Esophagus muscularis mucosa (tissue), 4 donors: ENCODE measurements at regions not wholly inside any gene's neighbourhood (a gene's known extent, or its start where the extent isn't known, plus 50 kb on each side); places are given as distances from the start of the nearest gene placed in this dataset.

ENCODE experiments used
- DNase-seq: peaks from one replicate; pipeline ENCODE4 v3.0.0-alpha.2; 2017; ENCODE audit errors: extremely low spot score
- H3K27ac ChIP-seq, 4 donors: fragments of 200-600 bp; sonication (generic); replicated peaks in 1 of 4; 1 replicate in 3 of 4; 2 replicates in 1 of 4; pipeline ENCODE4 v1.5.1; 2016 to 2019; ENCODE audit warnings: mild to moderate bottlenecking in 1 of 4
- H3K27me3 ChIP-seq, 4 donors: fragments of 200-600 bp; sonication (generic); one replicate each; pipeline versions ENCODE4 v1.5.1 to v1.6.0; 2016 to 2019
- H3K36me3 ChIP-seq, 4 donors: fragments of 200-600 bp; sonication (generic); one replicate each; pipeline ENCODE4 v1.5.1; 2016 to 2019
- H3K4me1 ChIP-seq, 4 donors: fragments of 200-600 bp; sonication (generic); one replicate each; pipeline ENCODE4 v1.5.1; 2016 to 2019
- H3K4me3 ChIP-seq, 4 donors: fragments of 200-600 bp; sonication (generic); 1 replicate in 2 of 4; 2 replicates in 2 of 4; pipeline ENCODE4 v1.5.1; 2016 to 2019; ENCODE audit warnings: mild to moderate bottlenecking in 4 of 4, moderate library complexity in 1 of 4
- H3K9me3 ChIP-seq, 4 donors: fragments of 200-600 bp; sonication (generic); 1 replicate in 3 of 4; 2 replicates in 1 of 4; pipeline ENCODE4 v1.5.1; 2016 to 2019
- EP300 ChIP-seq: sonication (generic); formaldehyde crosslinking; IDR thresholded peaks from one replicate; pipeline ENCODE4 v1.6.1; 2017; ENCODE audit warnings: antibody characterized with exemption
- POLR2A ChIP-seq: fragments of 450-650 bp; IDR thresholded peaks from one replicate; pipeline ENCODE4 v1.6.1; 2017; ENCODE audit warnings: antibody characterized with exemption, moderate library complexity, mild to moderate bottlenecking, low read depth
- POLR2AphosphoS5 ChIP-seq, 2 donors: sonication (generic); formaldehyde crosslinking; IDR thresholded peaks; one replicate each; pipeline ENCODE4 v1.6.1; 2017; ENCODE audit warnings: antibody characterized with exemption in 2 of 2
- WGBS: methylation state at CpG from one replicate; pipeline ENCODE4 v1.1.5; 2018; 5-methylcytosine and 5-hydroxymethylcytosine counted together
- intact Hi-C: fragments of 100-400 bp; cut with DNase I; formaldehyde crosslinking; loops from one replicate; pipeline ENCODE4 v1.15.1; 2023
- TF ChIP-seq, protein P1 (sequence below), 3 experiments: fragments of 200-600 bp in 2 of 3; fragments of 450-650 bp in 1 of 3; sonication (generic) in 2 of 3; IDR thresholded peaks; one replicate each; pipeline ENCODE4 v1.5.1; 2017 to 2019; ENCODE audit warnings: antibody characterized with exemption in 3 of 3, mild to moderate bottlenecking in 2 of 3, moderate library complexity in 1 of 3

DNA sequence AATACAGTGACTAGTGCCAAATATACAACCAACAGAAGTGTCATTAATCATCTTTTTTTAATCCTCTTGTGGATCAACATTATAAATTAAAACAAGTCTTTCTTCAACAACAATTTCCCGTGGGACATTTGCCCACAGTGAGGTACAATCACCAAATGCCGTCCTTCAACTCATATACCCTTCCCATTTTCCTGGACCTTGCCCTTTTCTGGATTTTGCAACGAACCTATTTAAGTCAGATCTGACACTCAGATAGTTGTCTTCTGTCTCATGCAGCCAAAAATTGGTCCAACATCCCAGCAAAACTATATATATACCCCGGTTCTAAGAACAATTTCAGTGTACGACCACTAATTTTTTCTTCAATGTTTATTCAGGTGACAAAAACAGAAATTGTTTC is 324.0 kb downstream of the DSEL start:
- no peak for DNase-seq
- Histone ChIP-seq H3K27me3 (no peaks in the 10 kb centered on the region), H3K36me3 (no peaks in the 10 kb centered on the region), H3K4me1 (no peaks in the 10 kb centered on the region), H3K4me3 (no peak overlapping the region), H3K9me3 (no peaks in the 10 kb centered on the region), H3K27ac (no peak overlapping the region)
- TF ChIP-seq, protein P1, sequence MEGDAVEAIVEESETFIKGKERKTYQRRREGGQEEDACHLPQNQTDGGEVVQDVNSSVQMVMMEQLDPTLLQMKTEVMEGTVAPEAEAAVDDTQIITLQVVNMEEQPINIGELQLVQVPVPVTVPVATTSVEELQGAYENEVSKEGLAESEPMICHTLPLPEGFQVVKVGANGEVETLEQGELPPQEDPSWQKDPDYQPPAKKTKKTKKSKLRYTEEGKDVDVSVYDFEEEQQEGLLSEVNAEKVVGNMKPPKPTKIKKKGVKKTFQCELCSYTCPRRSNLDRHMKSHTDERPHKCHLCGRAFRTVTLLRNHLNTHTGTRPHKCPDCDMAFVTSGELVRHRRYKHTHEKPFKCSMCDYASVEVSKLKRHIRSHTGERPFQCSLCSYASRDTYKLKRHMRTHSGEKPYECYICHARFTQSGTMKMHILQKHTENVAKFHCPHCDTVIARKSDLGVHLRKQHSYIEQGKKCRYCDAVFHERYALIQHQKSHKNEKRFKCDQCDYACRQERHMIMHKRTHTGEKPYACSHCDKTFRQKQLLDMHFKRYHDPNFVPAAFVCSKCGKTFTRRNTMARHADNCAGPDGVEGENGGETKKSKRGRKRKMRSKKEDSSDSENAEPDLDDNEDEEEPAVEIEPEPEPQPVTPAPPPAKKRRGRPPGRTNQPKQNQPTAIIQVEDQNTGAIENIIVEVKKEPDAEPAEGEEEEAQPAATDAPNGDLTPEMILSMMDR (IDR thresholded peaks at IDR 0.05), result no peak
- no peak for TF ChIP-seq EP300
- TF ChIP-seq POLR2A, result no peak
- no peak for TF ChIP-seq POLR2AphosphoS5 (IDR thresholded peaks at IDR 0.05)
- WGBS, result 66% methylated on average over 5 of the region's 5 CpGs
- intact Hi-C loops, result loop anchor here (10.0 kb wide), 1 partner anchor 88 kb away; no protein-coding TSS in a partner anchor

DNA sequence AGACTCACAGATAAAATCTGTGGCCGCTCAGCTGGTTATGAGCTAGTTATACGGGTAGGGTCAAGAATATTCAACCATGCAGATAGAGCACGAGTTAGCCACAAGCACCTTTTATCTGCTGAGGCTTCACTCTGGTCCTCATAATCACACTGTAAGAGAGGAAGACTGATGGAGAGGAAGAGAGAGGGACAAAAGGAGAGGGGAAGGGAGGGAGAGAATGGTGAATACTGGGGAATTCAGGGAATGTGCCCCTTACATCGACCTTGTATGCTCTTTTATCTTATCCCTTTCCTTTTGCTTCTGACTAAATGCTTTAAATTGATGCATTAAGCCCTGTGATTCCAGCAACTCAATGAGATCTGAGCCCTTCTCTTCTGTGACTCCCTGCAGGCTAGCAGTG is 333.1 kb downstream of the DSEL start:
- 62% methylated on average over 4 of the region's 4 CpGs for WGBS
- no peak for DNase-seq
- H3K4me3 ChIP-seq, result no peak overlapping the region
- H3K27me3 ChIP-seq, result peaks cover 0 to 6% (median 0%) of the 10 kb centered on the region in 4 donors
- no peaks in the 10 kb centered on the region for H3K36me3 ChIP-seq
- no peaks in the 10 kb centered on the region for H3K4me1 ChIP-seq
- no peak for TF ChIP-seq POLR2AphosphoS5 (IDR thresholded peaks at IDR 0.05)
- TF ChIP-seq, protein P1 (IDR thresholded peaks at IDR 0.05), result no peak
- H3K9me3 ChIP-seq, result no peaks in the 10 kb centered on the region
- H3K27ac ChIP-seq, result no peak overlapping the region
- intact Hi-C loops, result no loop called here

DNA sequence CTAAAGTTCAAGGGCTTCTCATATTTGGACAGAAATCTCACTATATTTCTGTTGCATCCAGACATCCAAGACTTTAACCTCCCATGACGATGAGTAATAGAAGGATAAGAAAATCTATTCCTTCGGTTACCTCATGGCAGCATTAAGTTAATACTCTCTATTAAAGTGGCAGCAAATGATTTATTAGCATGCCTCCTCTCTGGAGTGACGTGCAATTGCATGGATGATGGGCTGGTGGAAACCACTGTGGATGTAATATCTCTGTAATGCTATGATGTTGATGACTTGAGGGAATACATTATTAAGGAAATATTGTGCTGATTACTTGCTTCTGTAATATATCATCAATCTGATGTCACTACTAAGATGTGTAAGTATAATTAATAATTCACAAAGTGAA is 336.8 kb downstream of the DSEL start:
- Histone ChIP-seq H3K4me1 (no peaks in the 10 kb centered on the region), H3K36me3 (no peaks in the 10 kb centered on the region), H3K4me3 (no peak overlapping the region), H3K27me3 (peaks cover 0 to 6% (median 0%) of the 10 kb centered on the region in 4 donors), H3K27ac (no peak overlapping the region), H3K9me3 (no peaks in the 10 kb centered on the region)
- TF ChIP-seq, protein P1 (IDR thresholded peaks at IDR 0.05), result no peak
- TF ChIP-seq EP300, result no peak
- TF ChIP-seq POLR2A, result no peak
- WGBS, result 61% methylated on average over 3 of the region's 3 CpGs
- intact Hi-C loops, result no loop called here
- DNase-seq, result no peak

DNA sequence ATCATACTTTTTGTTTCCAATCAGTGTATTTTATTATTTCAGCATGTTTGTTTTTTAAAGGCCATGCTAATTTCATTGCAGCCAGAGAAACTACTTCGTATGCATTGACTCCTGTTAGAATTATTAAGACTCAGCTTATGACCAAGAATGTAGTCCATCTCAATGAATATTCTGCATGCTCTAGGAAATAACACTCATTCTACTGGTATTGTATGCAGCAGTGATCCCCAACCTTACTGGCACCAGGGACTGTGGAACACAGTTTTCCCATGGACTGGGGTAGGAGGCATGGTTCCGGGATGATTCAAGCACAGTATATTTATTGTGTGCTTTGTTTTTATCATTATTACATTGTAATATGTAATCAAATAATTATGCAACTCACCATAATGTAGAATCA is 356.9 kb downstream of the DSEL start:
- WGBS, result 86% methylated on average over 2 of the region's 2 CpGs
- no peaks in the 10 kb centered on the region for H3K36me3 ChIP-seq
- no peak overlapping the region for H3K4me3 ChIP-seq
- intact Hi-C loops, result no loop called here
- H3K4me1 ChIP-seq, result no peaks in the 10 kb centered on the region
- DNase-seq, result no peak
- no peaks in the 10 kb centered on the region for H3K27me3 ChIP-seq
- no peak overlapping the region for H3K27ac ChIP-seq
- H3K9me3 ChIP-seq, result no peaks in the 10 kb centered on the region
- TF ChIP-seq POLR2AphosphoS5 (IDR thresholded peaks at IDR 0.05), result no peak
- no peak for TF ChIP-seq EP300
- no peak for TF ChIP-seq POLR2A
- TF ChIP-seq, protein P1 (IDR thresholded peaks at IDR 0.05), result no peak

DNA sequence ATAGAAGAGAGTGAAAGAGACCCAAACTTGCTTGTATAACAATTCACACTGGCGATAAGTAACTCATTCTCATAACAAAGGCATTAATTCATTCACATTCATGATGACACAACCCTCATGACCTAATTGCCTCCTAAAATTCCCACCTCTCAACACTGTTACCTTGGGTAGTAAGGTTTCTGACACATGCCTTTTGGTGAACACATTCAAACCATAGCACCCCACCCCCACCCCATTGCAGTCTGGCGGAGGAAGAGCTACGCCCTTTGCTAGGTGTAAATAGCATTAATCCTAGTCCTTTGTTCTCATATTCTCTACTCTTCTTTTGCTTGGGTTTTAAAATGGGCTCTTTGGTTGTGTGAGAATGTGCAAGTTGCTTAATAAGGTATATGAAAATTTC is 361.5 kb downstream of the DSEL start:
- Histone ChIP-seq H3K9me3 (no peaks in the 10 kb centered on the region), H3K27ac (no peak overlapping the region), H3K4me3 (no peak overlapping the region), H3K4me1 (no peaks in the 10 kb centered on the region), H3K27me3 (no peaks in the 10 kb centered on the region), H3K36me3 (no peaks in the 10 kb centered on the region)
- WGBS, result 87% methylated on average over 3 of the region's 3 CpGs
- no peak for TF ChIP-seq POLR2A
- no peak for TF ChIP-seq EP300
- TF ChIP-seq, protein P1 (IDR thresholded peaks at IDR 0.05), result no peak
- TF ChIP-seq POLR2AphosphoS5 (IDR thresholded peaks at IDR 0.05), result no peak
- no peak for DNase-seq
- intact Hi-C loops, result no loop called here
